ENCODE measurements at regions not wholly inside any gene's neighbourhood (a gene's known extent, or its start where the extent isn't known, plus 50 kb on each side); places are given as distances from the start of the nearest gene placed in this dataset.
"Not testable (repeated sequence)": the region's sequence is repeated elsewhere in the genome, so short reads cannot be mapped to it uniquely, and the experiment has no call there.

- 84 to 100% methylated on average over 2 of the region's 2 CpGs for WGBS, 2 experiments (ENCODE audit: insufficient coverage in 1 of 2, insufficient read length in 1 of 2)
- no peak overlapping the region for H3K27ac ChIP-seq (ENCODE audit: low read depth, low read length)
- H3K9ac ChIP-seq (ENCODE audit: extremely low read depth, low read length, poor library complexity, severe bottlenecking): no peak overlapping the region
- H3K9me3 ChIP-seq (ENCODE audit: control insufficient read depth, low read length): no peaks in the 10 kb centered on the region
- Mint-ChIP-seq H3K27ac (no peak overlapping the region), H3K36me3 (ENCODE audit: low read depth) (no peaks in the 10 kb centered on the region), H3K27me3 (ENCODE audit: insufficient read depth) (no peaks in the 10 kb centered on the region), H3K4me1 (no peaks in the 10 kb centered on the region), H3K9me3 (peaks cover 2% of the 10 kb centered on the region), H3K4me3 (no peak overlapping the region)
- H3K4me1 ChIP-seq (ENCODE audit: control insufficient read depth, insufficient read depth, low read length): no peaks in the 10 kb centered on the region
- no peaks in the 10 kb centered on the region for H3K36me3 ChIP-seq (ENCODE audit: control insufficient read depth, insufficient read depth, low read length)
- H3K4me3 ChIP-seq (ENCODE audit: low read length): no peak overlapping the region
- H3K27me3 ChIP-seq (ENCODE audit: control insufficient read depth, insufficient read depth, low read length, poor library complexity, severe bottlenecking): no peaks in the 10 kb centered on the region
- no peak for TF ChIP-seq CTCF (conservative IDR thresholded peaks at IDR 0.05)
- no peak for DNase-seq
Observed at GRCh38 chr4:110869114-110869513, 246.2 kb upstream of the PITX2 start.

GRCh38 chr4:110869862-110870572 is 247.1 kb upstream of the PITX2 start:
- no peaks in the 10 kb centered on the region for H3K4me1 Mint-ChIP-seq
- no peaks in the 10 kb centered on the region for H3K27me3 ChIP-seq (ENCODE audit: control insufficient read depth, insufficient read depth, low read length, poor library complexity, severe bottlenecking)

GRCh38 chr4:110876214-110876613 is 253.3 kb upstream of the PITX2 start:
- H3K4me1 Mint-ChIP-seq; H3K9me3 ChIP-seq (ENCODE audit: control insufficient read depth, low read length); H3K27me3 ChIP-seq (ENCODE audit: control insufficient read depth, insufficient read depth, low read length, poor library complexity, severe bottlenecking); H3K9me3 Mint-ChIP-seq; H3K4me3 ChIP-seq (ENCODE audit: low read length); H3K9ac ChIP-seq (ENCODE audit: extremely low read depth, low read length, poor library complexity, severe bottlenecking); H3K27me3 Mint-ChIP-seq (ENCODE audit: insufficient read depth); H3K27ac ChIP-seq (ENCODE audit: low read depth, low read length); H3K36me3 Mint-ChIP-seq (ENCODE audit: low read depth); H3K4me1 ChIP-seq (ENCODE audit: control insufficient read depth, insufficient read depth, low read length); H3K36me3 ChIP-seq (ENCODE audit: control insufficient read depth, insufficient read depth, low read length): not testable (repeated sequence)
- Mint-ChIP-seq H3K27ac (peak overlapping the region; percentile 96), H3K4me3 (peak overlapping the region; percentile 76)
- DNase-seq: peak; percentile 65
- 79 to 84% methylated on average over 17 of the region's 18 CpGs for WGBS, 2 experiments (ENCODE audit: insufficient coverage in 1 of 2, insufficient read length in 1 of 2)

More at GRCh38 chr4:110869862-110870572, 247.1 kb upstream of the PITX2 start:
- no peak for TF ChIP-seq CTCF (conservative IDR thresholded peaks at IDR 0.05)
- H3K27me3 Mint-ChIP-seq (ENCODE audit: insufficient read depth): no peaks in the 10 kb centered on the region
- no peak for DNase-seq
- H3K4me3 ChIP-seq (ENCODE audit: low read length): no peak overlapping the region
- H3K4me1 ChIP-seq (ENCODE audit: control insufficient read depth, insufficient read depth, low read length): no peaks in the 10 kb centered on the region
- H3K36me3 Mint-ChIP-seq (ENCODE audit: low read depth): no peaks in the 10 kb centered on the region
- peaks cover 2% of the 10 kb centered on the region for H3K9me3 Mint-ChIP-seq
- no peak overlapping the region for H3K4me3 Mint-ChIP-seq
- H3K36me3 ChIP-seq (ENCODE audit: control insufficient read depth, insufficient read depth, low read length): no peaks in the 10 kb centered on the region
- no peak overlapping the region for H3K9ac ChIP-seq (ENCODE audit: extremely low read depth, low read length, poor library complexity, severe bottlenecking)
- no peak overlapping the region for H3K27ac ChIP-seq (ENCODE audit: low read depth, low read length)
- H3K9me3 ChIP-seq (ENCODE audit: control insufficient read depth, low read length): no peaks in the 10 kb centered on the region
- no CpG with 5 or more reads among the region's 1 CpG for WGBS, 2 experiments (ENCODE audit: insufficient coverage in 1 of 2, insufficient read length in 1 of 2)
- H3K27ac Mint-ChIP-seq: no peak overlapping the region

GRCh38 chr4:110876866-110877265 is 254.0 kb upstream of the PITX2 start:
- H3K4me3 Mint-ChIP-seq: peak overlapping the region; percentile 76
- no peak for DNase-seq
- H3K4me3 ChIP-seq (ENCODE audit: low read length): no peak overlapping the region

More at GRCh38 chr4:110876866-110877265, 254.0 kb upstream of the PITX2 start:
- WGBS, 2 experiments (ENCODE audit: insufficient coverage in 1 of 2, insufficient read length in 1 of 2): 80 to 94% methylated on average over 1 of the region's 1 CpG
- Histone ChIP-seq H3K27ac (ENCODE audit: low read depth, low read length) (no peak overlapping the region), H3K27me3 (ENCODE audit: control insufficient read depth, insufficient read depth, low read length, poor library complexity, severe bottlenecking) (no peaks in the 10 kb centered on the region), H3K9me3 (ENCODE audit: control insufficient read depth, low read length) (no peaks in the 10 kb centered on the region), H3K4me1 (ENCODE audit: control insufficient read depth, insufficient read depth, low read length) (no peaks in the 10 kb centered on the region), H3K36me3 (ENCODE audit: control insufficient read depth, insufficient read depth, low read length) (no peaks in the 10 kb centered on the region), H3K9ac (ENCODE audit: extremely low read depth, low read length, poor library complexity, severe bottlenecking) (no peak overlapping the region)
- TF ChIP-seq CTCF (conservative IDR thresholded peaks at IDR 0.05): no peak
- Mint-ChIP-seq H3K9me3 (peaks cover 8% of the 10 kb centered on the region), H3K36me3 (ENCODE audit: low read depth) (no peaks in the 10 kb centered on the region), H3K4me1 (peaks cover 7% of the 10 kb centered on the region), H3K27ac (peak overlapping the region; percentile 96), H3K27me3 (ENCODE audit: insufficient read depth) (no peaks in the 10 kb centered on the region)
